A673 (cell line): ENCODE measurements at regions not wholly inside any gene's neighbourhood (a gene's known extent, or its start where the extent isn't known, plus 50 kb on each side); places are given as distances from the start of the nearest gene placed in this dataset.

Experiments used
- BruUV-seq: library from RNA; stranded (reverse); fragments of 400-500 nt; replicated peaks from 2 replicates; lab custom pipeline; 2021; lab: Mats Ljungman, UMichigan
- CTCF ChIA-PET: fragments of 300-600 bp; sonication (Branson Sonifier 250); formaldehyde crosslinking; loops from one replicate; lab custom pipeline; 2022; ENCODE audit warnings: antibody characterized with exemption; lab: Charles Lee
- POLR2A ChIA-PET: fragments of 300-600 bp; sonication (Branson Sonifier 250); formaldehyde crosslinking; loops from one replicate; lab custom pipeline; 2022; ENCODE audit warnings: antibody characterized with exemption; ENCODE audit not compliant: low non-redundant PET; lab: Charles Lee
- DNase-seq: peaks from one replicate; pipeline ENCODE4 v3.0.0-alpha.2; 2015; ENCODE audit warnings: low spot score
- H3K27ac ChIP-seq: fragments of 200-600 bp; sonication (generic); 2 replicates; pipeline ENCODE4 v1.5.1; 2016; ENCODE audit warnings: mixed run types, low read depth, mild to moderate bottlenecking, mixed read lengths, antibody characterized with exemption, low read length; ENCODE audit not compliant: poor library complexity, severe bottlenecking
- H3K27me3 ChIP-seq: fragments of 200-600 bp; sonication (generic); replicated peaks from 2 replicates; pipeline ENCODE4 v1.6.1; 2017; ENCODE audit warnings: mixed run types, low read depth, mild to moderate bottlenecking, mixed read lengths, antibody characterized with exemption, low read length; ENCODE audit not compliant: insufficient read depth, poor library complexity
- H3K36me3 ChIP-seq: fragments of 200-600 bp; sonication (generic); 2 replicates; pipeline ENCODE4 v1.6.1; 2016; ENCODE audit warnings: mixed run types, mild to moderate bottlenecking, mixed read lengths, antibody characterized with exemption, low read length; ENCODE audit not compliant: insufficient read depth, poor library complexity, severe bottlenecking
- H3K4me1 ChIP-seq: fragments of 200-600 bp; sonication (generic); 2 replicates; pipeline ENCODE4 v1.6.1; 2017; ENCODE audit warnings: mixed run types, mild to moderate bottlenecking, mixed read lengths, antibody characterized with exemption, low read length; ENCODE audit not compliant: insufficient read depth, poor library complexity, severe bottlenecking
- H3K4me3 ChIP-seq: fragments of 200-600 bp; sonication (generic); 2 replicates; pipeline ENCODE4 v1.5.1; 2016; ENCODE audit warnings: low read depth, mixed run types, mild to moderate bottlenecking, mixed read lengths, low read length; ENCODE audit not compliant: poor library complexity, severe bottlenecking
- H3K9me3 ChIP-seq: fragments of 200-600 bp; sonication (generic); 2 replicates; pipeline ENCODE4 v1.6.1; 2016; ENCODE audit warnings: mixed run types, low read depth, mild to moderate bottlenecking, mixed read lengths, antibody characterized with exemption, low read length; ENCODE audit not compliant: poor library complexity, severe bottlenecking
- EZH2 ChIP-seq: fragments of 200-600 bp; sonication (generic); IDR thresholded peaks from 2 replicates; pipeline ENCODE4 v1.6.1; 2017; ENCODE audit warnings: borderline replicate concordance, low read depth, mild to moderate bottlenecking, mixed read lengths, antibody characterized with exemption, low read length; ENCODE audit not compliant: poor library complexity, severe bottlenecking
- intact Hi-C: fragments of 100-400 bp; cut with micrococcal nuclease; formaldehyde crosslinking; loops from one replicate; pipeline ENCODE4 v1.10.0; 2022; ENCODE audit not compliant: unreplicated experiment
- TF ChIP-seq, protein P1 (sequence below): fragments of 300-800, 200-600 bp; sonication (generic); conservative IDR thresholded peaks from 2 replicates; pipeline ENCODE4 v1.5.1; 2017; ENCODE audit warnings: low read depth, mild to moderate bottlenecking, antibody characterized with exemption, low read length, moderate library complexity, mixed read lengths

DNA sequence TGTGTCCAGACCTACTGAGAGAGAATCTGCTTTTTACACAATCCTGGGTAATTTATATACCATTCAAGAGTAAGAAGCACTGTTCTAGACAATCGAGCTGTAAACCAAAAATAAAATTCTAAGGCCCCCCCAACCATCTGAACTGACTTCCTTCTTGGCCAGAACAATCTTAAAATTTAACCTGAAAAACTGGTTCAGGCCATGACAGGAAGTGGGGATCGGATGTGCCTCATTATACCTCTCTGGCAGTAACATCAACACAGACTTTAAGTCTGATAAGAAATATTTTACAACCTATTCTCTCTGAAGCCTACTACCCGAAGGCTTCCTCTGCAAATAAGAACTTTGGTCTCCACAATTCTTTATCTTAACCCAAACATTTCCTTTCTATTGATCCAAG is 75.2 kb upstream of the KIF5B start:
- Histone ChIP-seq H3K9me3 (no peaks in the 10 kb centered on the region), H3K4me1 (peaks cover 2% of the 10 kb centered on the region), H3K27me3 (no peaks in the 10 kb centered on the region), H3K36me3 (no peaks in the 10 kb centered on the region), H3K4me3 (no peak overlapping the region), H3K27ac (no peak overlapping the region)
- intact Hi-C loops, result no loop called here
- no TSS peak for BruUV-seq
- POLR2A ChIA-PET, result no interaction called here
- no peak for DNase-seq
- no peak for TF ChIP-seq EZH2
- TF ChIP-seq, protein P1, sequence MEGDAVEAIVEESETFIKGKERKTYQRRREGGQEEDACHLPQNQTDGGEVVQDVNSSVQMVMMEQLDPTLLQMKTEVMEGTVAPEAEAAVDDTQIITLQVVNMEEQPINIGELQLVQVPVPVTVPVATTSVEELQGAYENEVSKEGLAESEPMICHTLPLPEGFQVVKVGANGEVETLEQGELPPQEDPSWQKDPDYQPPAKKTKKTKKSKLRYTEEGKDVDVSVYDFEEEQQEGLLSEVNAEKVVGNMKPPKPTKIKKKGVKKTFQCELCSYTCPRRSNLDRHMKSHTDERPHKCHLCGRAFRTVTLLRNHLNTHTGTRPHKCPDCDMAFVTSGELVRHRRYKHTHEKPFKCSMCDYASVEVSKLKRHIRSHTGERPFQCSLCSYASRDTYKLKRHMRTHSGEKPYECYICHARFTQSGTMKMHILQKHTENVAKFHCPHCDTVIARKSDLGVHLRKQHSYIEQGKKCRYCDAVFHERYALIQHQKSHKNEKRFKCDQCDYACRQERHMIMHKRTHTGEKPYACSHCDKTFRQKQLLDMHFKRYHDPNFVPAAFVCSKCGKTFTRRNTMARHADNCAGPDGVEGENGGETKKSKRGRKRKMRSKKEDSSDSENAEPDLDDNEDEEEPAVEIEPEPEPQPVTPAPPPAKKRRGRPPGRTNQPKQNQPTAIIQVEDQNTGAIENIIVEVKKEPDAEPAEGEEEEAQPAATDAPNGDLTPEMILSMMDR, result no peak
- CTCF ChIA-PET, result no interaction called here

DNA sequence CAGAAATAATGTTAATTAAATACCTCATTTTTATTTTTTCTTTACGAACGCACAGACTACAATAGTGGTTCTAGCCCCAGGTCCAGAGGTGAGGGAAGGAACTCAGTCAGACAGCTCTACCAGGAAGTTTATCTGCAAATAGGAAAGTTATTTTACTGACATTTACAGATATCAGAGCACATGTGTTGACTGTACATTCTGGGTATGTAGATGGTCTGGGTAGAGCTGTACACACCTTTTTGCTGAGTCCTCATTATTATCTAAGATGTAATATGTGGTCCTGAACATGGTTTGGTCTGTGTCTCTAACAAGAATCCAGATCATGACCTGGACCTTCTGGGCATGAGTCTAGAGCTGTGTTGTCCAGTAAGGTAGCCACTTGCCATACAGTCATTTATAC is 74.6 kb upstream of the KIF5B start:
- Histone ChIP-seq H3K36me3 (no peaks in the 10 kb centered on the region), H3K27me3 (no peaks in the 10 kb centered on the region), H3K27ac (no peak overlapping the region), H3K4me1 (peaks cover 2% of the 10 kb centered on the region), H3K9me3 (no peaks in the 10 kb centered on the region), H3K4me3 (no peak overlapping the region)
- BruUV-seq, result no TSS peak
- intact Hi-C loops, result no loop called here
- DNase-seq, result no peak
- CTCF ChIA-PET, result no interaction called here
- TF ChIP-seq EZH2, result no peak
- TF ChIP-seq, protein P1, result no peak
- POLR2A ChIA-PET, result no interaction called here

DNA sequence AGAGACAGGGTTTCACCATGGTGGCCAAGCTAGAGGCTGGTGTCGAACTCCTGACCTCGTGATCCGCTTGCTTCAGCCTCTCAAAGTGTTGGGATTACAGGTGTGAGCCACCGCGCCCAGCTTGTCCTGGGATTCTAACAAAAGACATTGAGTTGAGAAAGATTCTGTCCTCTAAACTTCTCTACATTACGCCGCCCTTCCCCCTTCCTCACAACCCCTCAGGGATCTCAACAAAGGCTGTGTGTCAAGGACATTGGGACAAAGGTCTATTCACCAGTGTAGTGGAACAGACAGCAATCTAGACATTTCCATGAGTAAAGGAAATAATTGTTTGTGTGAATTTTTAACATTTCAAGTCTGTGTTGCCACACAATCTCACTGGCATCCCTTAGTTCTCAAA is 68.8 kb upstream of the KIF5B start:
- no peak for DNase-seq

More for the DNA sequence above, 68.8 kb upstream of the KIF5B start:
- no peak for TF ChIP-seq EZH2
- TF ChIP-seq, protein P1, result no peak
- no peaks in the 10 kb centered on the region for H3K4me1 ChIP-seq
- ChIA-PET CTCF (no interaction called here), POLR2A (no interaction called here)
- H3K4me3 ChIP-seq, result no peak overlapping the region
- H3K27ac ChIP-seq, result no peak overlapping the region
- intact Hi-C loops, result no loop called here
- H3K9me3 ChIP-seq, result no peaks in the 10 kb centered on the region
- BruUV-seq, result no TSS peak
- no peaks in the 10 kb centered on the region for H3K27me3 ChIP-seq
- H3K36me3 ChIP-seq, result no peaks in the 10 kb centered on the region
